Thyroid gland (tissue), 4 donors: ENCODE measurements at regions not wholly inside any gene's neighbourhood (a gene's known extent, or its start where the extent isn't known, plus 50 kb on each side); places are given as distances from the start of the nearest gene placed in this dataset.

Experiments
- CTCF ChIP-seq, 6 experiments: fragments of 200-600 bp in 3 of 6; fragments of 450-650 bp in 3 of 6; sonication (generic) in 3 of 6; IDR thresholded peaks; one replicate each; pipeline ENCODE4 v1.5.1; 2016 to 2019; ENCODE audit warnings: antibody characterized with exemption in 6 of 6, mild to moderate bottlenecking in 2 of 6, inconsistent platforms in 1 of 6, moderate library complexity in 1 of 6
- POLR2A ChIP-seq, 2 donors: fragments of 450-650 bp; IDR thresholded peaks; one replicate each; pipeline ENCODE4 v1.6.1; 2017; ENCODE audit warnings: antibody characterized with exemption in 2 of 2, mild to moderate bottlenecking in 2 of 2, moderate library complexity in 1 of 2

GRCh38 chr1:55368698-55369097 is 153.5 kb upstream of the USP24 start:
- TF ChIP-seq CTCF (IDR thresholded peaks at IDR 0.05), result no peak
- TF ChIP-seq POLR2A (IDR thresholded peaks at IDR 0.05), result no peak
